Fibroblast of lung (primary cell): ENCODE measurements at regions not wholly inside any gene's neighbourhood (a gene's known extent, or its start where the extent isn't known, plus 50 kb on each side); places are given as distances from the start of the nearest gene placed in this dataset.

Experiments used
- DNase-seq, 2 donors: peaks; one replicate each; pipeline versions ENCODE4 v3.0.0 to v3.0.0-alpha.2; 2010; ENCODE audit warnings: low read depth in 2 of 2
- H2AFZ ChIP-seq: 2 replicates; pipeline ENCODE4 v1.5.1; 2012; ENCODE audit warnings: low read length, control low read depth, inconsistent platforms
- H3K27ac ChIP-seq: 2 replicates; pipeline ENCODE4 v1.5.1; 2011; ENCODE audit warnings: low read length, control low read depth; ENCODE audit not compliant: insufficient read depth
- H3K27me3 ChIP-seq: 2 replicates; pipeline ENCODE4 v1.5.1; 2011; ENCODE audit warnings: mild to moderate bottlenecking, low read length; ENCODE audit not compliant: control insufficient read depth, insufficient read depth
- H3K36me3 ChIP-seq: 2 replicates; pipeline ENCODE4 v1.5.1; 2011; ENCODE audit warnings: low read length; ENCODE audit not compliant: control insufficient read depth, insufficient read depth
- H3K4me1 ChIP-seq: 2 replicates; pipeline ENCODE4 v1.5.1; 2011; ENCODE audit warnings: low read length; ENCODE audit not compliant: control insufficient read depth, insufficient read depth; ENCODE audit errors: extremely low read depth
- H3K4me2 ChIP-seq: 2 replicates; pipeline ENCODE4 v1.5.1; 2011; ENCODE audit warnings: low read length, control low read depth; ENCODE audit not compliant: insufficient read depth; ENCODE audit errors: extremely low read depth
- H3K4me3 ChIP-seq, 4 experiments: fragments of 200-600 bp in 1 of 4; sonication (generic) in 1 of 4; replicated peaks in 1 of 4; 2 replicates each; pipeline ENCODE4 v1.5.1; 2011 to 2016; ENCODE audit warnings: low read length in 4 of 4, low read depth in 3 of 4, mild to moderate bottlenecking in 3 of 4, control low read depth in 2 of 4, inconsistent platforms in 1 of 4, mixed read lengths in 1 of 4; ENCODE audit not compliant: insufficient read depth in 1 of 4; ENCODE audit errors: control extremely low read depth in 1 of 4
- H3K79me2 ChIP-seq: 2 replicates; pipeline ENCODE4 v1.5.1; 2012; ENCODE audit warnings: mild to moderate bottlenecking, low read length, inconsistent platforms; ENCODE audit not compliant: control insufficient read depth, insufficient read depth
- H3K9ac ChIP-seq: 2 replicates; pipeline ENCODE4 v1.5.1; 2011; ENCODE audit warnings: mild to moderate bottlenecking, low read length, control low read depth; ENCODE audit not compliant: insufficient read depth
- H3K9me3 ChIP-seq: 2 replicates; pipeline ENCODE4 v1.5.1; 2012; ENCODE audit warnings: low read depth, low read length; ENCODE audit not compliant: control insufficient read depth, insufficient read depth
- H4K20me1 ChIP-seq: 2 replicates; pipeline ENCODE4 v1.5.1; 2011; ENCODE audit warnings: low read length; ENCODE audit not compliant: control insufficient read depth, insufficient read depth; ENCODE audit errors: extremely low read depth
- EZH2 ChIP-seq: IDR thresholded peaks from 2 replicates; pipeline ENCODE4 v1.5.1; 2012; ENCODE audit warnings: low read length, control low read depth, mild to moderate bottlenecking; ENCODE audit errors: missing control alignments
- TF ChIP-seq, protein P1 (sequence below), 2 donors: IDR thresholded peaks in 1 of 2; conservative IDR thresholded peaks in 1 of 2; 1 replicate in 1 of 2; 2 replicates in 1 of 2; pipeline ENCODE4 v1.5.1; 2011 to 2012; ENCODE audit warnings: low read length in 2 of 2, control low read depth in 1 of 2, inconsistent platforms in 1 of 2, low read depth in 1 of 2, mild to moderate bottlenecking in 1 of 2

GRCh38 chr3:176479248-176479647 is 718.0 kb downstream of the TBL1XR1 start:
- Histone ChIP-seq H3K4me1 (no peaks in the 10 kb centered on the region), H3K79me2 (no peaks in the 10 kb centered on the region), H4K20me1 (no peaks in the 10 kb centered on the region), H3K27me3 (no peaks in the 10 kb centered on the region), H3K9me3 (no peaks in the 10 kb centered on the region), H3K36me3 (no peaks in the 10 kb centered on the region), H2AFZ (no peak overlapping the region), H3K27ac (no peak overlapping the region), H3K4me2 (no peak overlapping the region), H3K9ac (no peak overlapping the region), H3K4me3 (no peak overlapping the region)
- peak in 1 of 2 donors; percentile 4 for DNase-seq
- no peak for TF ChIP-seq EZH2
- TF ChIP-seq, protein P1, sequence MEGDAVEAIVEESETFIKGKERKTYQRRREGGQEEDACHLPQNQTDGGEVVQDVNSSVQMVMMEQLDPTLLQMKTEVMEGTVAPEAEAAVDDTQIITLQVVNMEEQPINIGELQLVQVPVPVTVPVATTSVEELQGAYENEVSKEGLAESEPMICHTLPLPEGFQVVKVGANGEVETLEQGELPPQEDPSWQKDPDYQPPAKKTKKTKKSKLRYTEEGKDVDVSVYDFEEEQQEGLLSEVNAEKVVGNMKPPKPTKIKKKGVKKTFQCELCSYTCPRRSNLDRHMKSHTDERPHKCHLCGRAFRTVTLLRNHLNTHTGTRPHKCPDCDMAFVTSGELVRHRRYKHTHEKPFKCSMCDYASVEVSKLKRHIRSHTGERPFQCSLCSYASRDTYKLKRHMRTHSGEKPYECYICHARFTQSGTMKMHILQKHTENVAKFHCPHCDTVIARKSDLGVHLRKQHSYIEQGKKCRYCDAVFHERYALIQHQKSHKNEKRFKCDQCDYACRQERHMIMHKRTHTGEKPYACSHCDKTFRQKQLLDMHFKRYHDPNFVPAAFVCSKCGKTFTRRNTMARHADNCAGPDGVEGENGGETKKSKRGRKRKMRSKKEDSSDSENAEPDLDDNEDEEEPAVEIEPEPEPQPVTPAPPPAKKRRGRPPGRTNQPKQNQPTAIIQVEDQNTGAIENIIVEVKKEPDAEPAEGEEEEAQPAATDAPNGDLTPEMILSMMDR (conservative IDR thresholded peaks at IDR 0.05 in 1 of 2, IDR thresholded peaks at IDR 0.05 in 1 of 2; ENCODE audit: low read depth in 1 of 2, low read length in 2 of 2): no peak

DNA sequence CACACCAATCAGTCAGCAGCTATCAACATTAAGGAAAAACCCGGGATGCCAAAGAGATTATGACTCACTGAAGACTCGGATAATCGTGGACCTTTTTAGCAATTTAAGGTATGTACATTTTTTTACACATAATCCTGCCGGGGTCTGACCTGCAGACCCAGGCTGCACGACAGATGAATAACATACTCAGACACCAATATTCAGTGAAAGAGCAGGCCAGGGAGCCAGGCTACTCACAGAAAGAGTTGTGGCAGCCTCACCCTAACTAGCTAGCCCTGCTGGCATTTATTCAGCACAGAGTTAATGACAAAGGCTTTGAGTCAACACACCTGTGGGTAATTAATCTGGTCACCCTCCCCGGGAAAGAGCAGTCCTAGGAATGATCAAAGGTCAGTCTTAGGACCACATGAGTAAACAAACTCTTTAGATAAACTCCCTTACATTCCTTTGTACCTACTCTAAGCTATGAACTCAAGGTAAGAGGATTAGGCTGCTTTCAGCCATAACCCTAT is 727.5 kb downstream of the TBL1XR1 start:
- Histone ChIP-seq H2AFZ (no peak overlapping the region), H3K36me3 (no peaks in the 10 kb centered on the region), H4K20me1 (no peaks in the 10 kb centered on the region), H3K9ac (no peak overlapping the region), H3K4me3 (no peak overlapping the region), H3K27me3 (no peaks in the 10 kb centered on the region), H3K27ac (no peak overlapping the region), H3K9me3 (no peaks in the 10 kb centered on the region), H3K4me2 (no peak overlapping the region), H3K79me2 (no peaks in the 10 kb centered on the region), H3K4me1 (no peaks in the 10 kb centered on the region)
- peak in 1 of 2 donors; percentile 71 for DNase-seq
- TF ChIP-seq EZH2: no peak
- TF ChIP-seq, protein P1 (conservative IDR thresholded peaks at IDR 0.05 in 1 of 2, IDR thresholded peaks at IDR 0.05 in 1 of 2; ENCODE audit: low read depth in 1 of 2, low read length in 2 of 2): no peak

DNA sequence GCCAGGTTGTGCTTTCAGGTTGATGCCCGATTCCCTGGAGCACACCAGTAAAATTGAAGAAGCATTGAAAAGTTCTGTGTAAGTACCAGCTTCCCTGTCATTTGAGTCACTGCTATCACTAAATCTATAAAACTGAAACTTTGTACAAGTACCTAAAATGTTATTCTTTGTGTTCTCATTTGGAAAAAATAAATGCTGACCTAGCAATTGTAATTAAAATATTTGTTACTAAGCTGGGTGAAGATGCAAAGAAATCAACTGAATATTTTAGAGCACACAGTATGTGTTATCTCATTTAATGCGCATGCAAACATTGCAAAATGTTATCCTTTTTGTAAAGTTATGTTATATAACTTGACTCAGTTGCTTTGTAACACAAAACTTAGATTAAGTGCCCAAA is 733.7 kb downstream of the TBL1XR1 start:
- Histone ChIP-seq H3K9me3 (no peaks in the 10 kb centered on the region), H3K27me3 (no peaks in the 10 kb centered on the region), H3K4me3 (no peak overlapping the region), H3K9ac (no peak overlapping the region), H3K4me2 (no peak overlapping the region), H3K27ac (no peak overlapping the region), H2AFZ (no peak overlapping the region), H4K20me1 (no peaks in the 10 kb centered on the region), H3K4me1 (no peaks in the 10 kb centered on the region), H3K36me3 (no peaks in the 10 kb centered on the region), H3K79me2 (no peaks in the 10 kb centered on the region)
- no peak for TF ChIP-seq EZH2
- DNase-seq: no peak
